Mesothelial cell of epicardium (in vitro differentiated cells): ENCODE measurements at regions not wholly inside any gene's neighbourhood (a gene's known extent, or its start where the extent isn't known, plus 50 kb on each side); places are given as distances from the start of the nearest gene placed in this dataset.
"Not testable (repeated sequence)": the region's sequence is repeated elsewhere in the genome, so short reads cannot be mapped to it uniquely, and the experiment has no call there.

Experiments
- DNase-seq, 2 experiments: peaks; one replicate each; pipeline ENCODE4 v3.0.0; 2021; ENCODE audit warnings: low spot score in 2 of 2; ENCODE audit not compliant: unreplicated experiment in 2 of 2
- H3K27ac Mint-ChIP-seq: 2 replicates; pipeline ENCODE4 v1.8.0; 2021; ENCODE audit warnings: mixed read lengths
- H3K27me3 Mint-ChIP-seq: 2 replicates; pipeline ENCODE4 v1.8.0; 2021; ENCODE audit warnings: low read depth, mixed read lengths
- H3K36me3 Mint-ChIP-seq: 2 replicates; pipeline ENCODE4 v1.8.0; 2021; ENCODE audit warnings: mixed read lengths
- H3K4me1 Mint-ChIP-seq: 2 replicates; pipeline ENCODE4 v1.8.0; 2021; ENCODE audit warnings: mixed read lengths
- H3K4me3 Mint-ChIP-seq: 2 replicates; pipeline ENCODE4 v1.8.0; 2021; ENCODE audit warnings: mild to moderate bottlenecking, moderate library complexity, mixed read lengths
- H3K9me3 Mint-ChIP-seq: 2 replicates; pipeline ENCODE4 v1.8.0; 2021; ENCODE audit warnings: mixed read lengths
- TF ChIP-seq, protein P1 (sequence below): fragments of 200-600 bp; sonication (generic); IDR thresholded peaks from one replicate; pipeline ENCODE4 v1.5.0; 2021; ENCODE audit warnings: antibody characterized with exemption; ENCODE audit not compliant: unreplicated experiment

DNA sequence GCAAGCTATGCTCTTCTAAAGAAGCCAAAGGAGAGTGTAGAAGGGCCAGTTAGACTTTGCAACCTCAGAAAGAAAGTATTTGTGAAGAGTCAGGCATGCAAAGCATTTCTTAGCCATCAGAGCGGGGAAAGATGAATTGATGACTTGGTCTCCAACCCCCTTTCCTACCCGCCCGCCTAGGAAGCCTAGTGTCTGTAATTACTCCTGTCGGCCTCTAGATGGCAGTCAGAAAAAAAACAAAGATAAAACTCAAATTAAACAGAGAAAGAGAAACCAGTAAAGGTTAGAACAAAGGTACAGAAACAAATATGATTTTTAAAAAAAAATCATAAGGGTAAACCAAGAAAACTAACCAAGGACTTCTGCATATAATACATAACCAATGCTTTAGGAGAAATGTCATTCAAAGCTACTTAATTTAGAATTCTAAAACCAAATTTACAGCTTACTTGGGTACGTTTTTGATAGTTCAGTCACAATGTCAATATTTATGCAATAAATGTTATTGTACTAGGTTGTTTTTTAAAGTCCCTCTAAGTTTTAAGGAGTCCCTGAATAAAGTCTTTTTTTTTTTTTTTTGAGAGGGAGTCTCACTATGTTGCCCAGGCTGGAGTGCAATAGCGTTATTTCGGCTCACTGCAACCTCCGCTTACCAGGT is 97.6 kb downstream of the LYZL1 start:
- no peak for DNase-seq
- Mint-ChIP-seq H3K4me1 (peaks cover 34% of the 10 kb centered on the region), H3K4me3 (no peak overlapping the region), H3K36me3 (peaks cover 2% of the 10 kb centered on the region), H3K27ac (peak overlapping the region; percentile 74), H3K9me3 (peaks cover 5% of the 10 kb centered on the region), H3K27me3 (no peaks in the 10 kb centered on the region)
- TF ChIP-seq, protein P1, sequence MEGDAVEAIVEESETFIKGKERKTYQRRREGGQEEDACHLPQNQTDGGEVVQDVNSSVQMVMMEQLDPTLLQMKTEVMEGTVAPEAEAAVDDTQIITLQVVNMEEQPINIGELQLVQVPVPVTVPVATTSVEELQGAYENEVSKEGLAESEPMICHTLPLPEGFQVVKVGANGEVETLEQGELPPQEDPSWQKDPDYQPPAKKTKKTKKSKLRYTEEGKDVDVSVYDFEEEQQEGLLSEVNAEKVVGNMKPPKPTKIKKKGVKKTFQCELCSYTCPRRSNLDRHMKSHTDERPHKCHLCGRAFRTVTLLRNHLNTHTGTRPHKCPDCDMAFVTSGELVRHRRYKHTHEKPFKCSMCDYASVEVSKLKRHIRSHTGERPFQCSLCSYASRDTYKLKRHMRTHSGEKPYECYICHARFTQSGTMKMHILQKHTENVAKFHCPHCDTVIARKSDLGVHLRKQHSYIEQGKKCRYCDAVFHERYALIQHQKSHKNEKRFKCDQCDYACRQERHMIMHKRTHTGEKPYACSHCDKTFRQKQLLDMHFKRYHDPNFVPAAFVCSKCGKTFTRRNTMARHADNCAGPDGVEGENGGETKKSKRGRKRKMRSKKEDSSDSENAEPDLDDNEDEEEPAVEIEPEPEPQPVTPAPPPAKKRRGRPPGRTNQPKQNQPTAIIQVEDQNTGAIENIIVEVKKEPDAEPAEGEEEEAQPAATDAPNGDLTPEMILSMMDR = peak; percentile 79

DNA sequence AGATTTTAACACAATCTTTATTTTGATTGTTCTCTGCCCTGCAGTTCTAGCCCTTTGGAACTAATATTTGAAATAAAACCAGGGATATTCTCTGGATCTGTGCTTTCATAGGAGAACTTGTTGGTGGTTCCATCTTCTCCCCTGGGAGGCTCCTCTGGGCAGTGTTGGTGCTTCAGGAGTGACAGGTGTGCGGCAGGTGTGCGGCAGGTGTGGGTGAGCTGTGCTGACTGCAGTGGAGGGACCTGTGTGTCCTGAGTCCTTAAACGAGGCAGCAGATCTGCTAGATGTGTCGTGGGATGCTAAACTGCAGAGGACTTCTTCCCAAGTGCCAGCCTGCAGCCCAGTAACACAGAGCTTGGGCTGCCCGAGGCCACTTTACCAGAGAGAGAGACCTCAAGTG is 98.4 kb downstream of the LYZL1 start:
- Mint-ChIP-seq H3K36me3 (peaks cover 2% of the 10 kb centered on the region), H3K4me1 (peaks cover 35% of the 10 kb centered on the region), H3K9me3 (peaks cover 5% of the 10 kb centered on the region), H3K27me3 (no peaks in the 10 kb centered on the region), H3K4me3 (no peak overlapping the region), H3K27ac (peak overlapping the region; percentile 66)
- TF ChIP-seq, protein P1 = no peak
- DNase-seq = no peak

DNA sequence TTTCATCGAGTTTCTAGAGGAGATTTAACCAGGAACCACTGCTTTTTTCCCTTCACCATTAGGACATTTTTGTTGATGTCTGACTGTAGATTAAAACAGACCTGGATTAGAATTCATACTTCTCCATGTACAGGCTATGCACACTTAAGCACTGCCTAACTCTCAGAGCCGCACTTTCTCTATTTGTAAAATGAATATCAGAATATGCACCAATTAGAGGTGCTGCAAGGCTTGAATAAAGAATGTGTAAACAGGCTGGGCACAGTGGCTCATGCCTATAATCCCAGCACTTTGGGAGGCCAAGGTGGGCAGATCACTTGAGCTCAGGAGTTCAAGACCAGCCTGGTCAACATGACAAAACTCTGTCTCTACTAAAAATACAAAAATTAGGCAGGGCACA is 99.2 kb downstream of the LYZL1 start:
- not testable (repeated sequence) for H3K4me3 Mint-ChIP-seq, H3K36me3 Mint-ChIP-seq, DNase-seq, H3K27me3 Mint-ChIP-seq, H3K9me3 Mint-ChIP-seq
- Mint-ChIP-seq H3K4me1 (peaks cover 36% of the 10 kb centered on the region), H3K27ac (peak overlapping the region; percentile 66)

DNA sequence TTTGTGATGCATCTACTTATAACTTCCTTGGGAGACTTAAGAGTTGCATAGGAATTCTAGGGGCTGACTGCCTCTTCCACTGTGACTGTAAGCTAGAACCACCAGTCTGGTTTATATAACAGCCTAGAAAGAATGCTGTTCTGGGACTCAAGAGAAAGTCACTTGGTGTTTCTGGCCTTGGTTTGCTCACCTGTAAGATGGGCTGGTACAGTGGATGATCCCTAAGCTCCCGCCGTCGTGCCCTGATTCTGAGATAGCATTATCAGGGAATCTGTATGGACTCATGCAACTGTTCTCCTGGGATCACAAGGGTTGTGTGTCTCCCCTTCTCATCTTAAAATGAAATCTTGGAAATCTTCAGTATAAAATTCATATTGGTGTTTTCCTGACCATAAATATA is 100.6 kb downstream of the LYZL1 start:
- no peaks in the 10 kb centered on the region for H3K27me3 Mint-ChIP-seq
- no peak overlapping the region for H3K4me3 Mint-ChIP-seq
- H3K4me1 Mint-ChIP-seq = peaks cover 32% of the 10 kb centered on the region
- no peak overlapping the region for H3K27ac Mint-ChIP-seq
- TF ChIP-seq, protein P1 = no peak
- H3K9me3 Mint-ChIP-seq = no peaks in the 10 kb centered on the region
- H3K36me3 Mint-ChIP-seq = no peaks in the 10 kb centered on the region
- DNase-seq = no peak

DNA sequence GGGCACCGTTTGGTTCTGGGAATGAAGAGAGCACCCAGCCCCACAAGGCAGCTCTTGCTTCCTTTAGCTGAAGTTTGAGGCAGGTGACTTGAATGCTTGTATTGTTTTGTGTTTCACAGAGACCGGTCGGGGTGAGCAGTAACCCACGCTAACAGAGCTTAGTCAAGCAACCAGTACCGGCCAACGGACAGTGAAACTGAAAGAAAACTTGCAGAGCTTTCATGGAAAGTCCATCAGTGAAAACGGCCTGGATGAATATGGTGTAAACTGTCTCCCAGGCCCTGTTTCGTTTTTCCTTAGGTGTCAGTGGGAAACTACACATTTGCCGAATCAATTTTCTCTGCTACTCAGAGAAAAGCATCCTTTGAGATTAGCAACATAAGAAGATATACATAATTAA is 101.1 kb downstream of the LYZL1 start:
- H3K36me3 Mint-ChIP-seq = no peaks in the 10 kb centered on the region
- no peaks in the 10 kb centered on the region for H3K27me3 Mint-ChIP-seq
- H3K4me1 Mint-ChIP-seq = peaks cover 29% of the 10 kb centered on the region
- H3K9me3 Mint-ChIP-seq = no peaks in the 10 kb centered on the region
- no peak overlapping the region for H3K4me3 Mint-ChIP-seq
- TF ChIP-seq, protein P1 = no peak
- no peak overlapping the region for H3K27ac Mint-ChIP-seq
- DNase-seq = no peak

DNA sequence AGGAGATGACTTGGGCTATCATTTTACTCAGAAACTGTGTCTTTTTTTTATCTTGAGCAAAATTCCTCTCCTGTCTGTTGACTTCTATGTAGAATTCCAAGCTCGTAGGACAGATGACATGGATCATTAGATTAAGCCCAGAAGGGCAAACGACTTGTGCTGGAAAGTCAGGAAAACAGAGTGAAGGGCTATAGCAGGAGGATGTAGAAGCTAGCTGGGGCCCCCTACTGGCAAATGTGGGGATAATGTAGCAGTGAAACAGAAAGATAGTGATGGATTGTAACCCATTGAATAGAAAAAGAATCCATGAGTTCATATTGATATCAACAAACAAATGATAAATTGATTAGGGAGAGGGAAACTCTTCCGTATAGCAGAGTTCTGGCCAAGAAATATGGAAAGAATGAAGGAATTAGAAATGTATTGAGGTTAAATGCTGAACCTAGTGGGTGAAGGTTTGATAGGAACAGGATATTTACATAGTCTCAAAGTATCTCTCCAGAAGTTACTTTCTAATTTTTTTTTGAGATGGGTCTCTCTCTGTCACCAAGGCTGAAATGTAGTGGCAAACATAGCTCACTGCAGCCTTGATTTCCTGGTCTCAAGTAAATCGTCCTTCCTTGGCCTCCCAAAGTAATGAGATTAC is 103.6 kb downstream of the LYZL1 start:
- H3K36me3 Mint-ChIP-seq = no peaks in the 10 kb centered on the region
- no peaks in the 10 kb centered on the region for H3K9me3 Mint-ChIP-seq
- peaks cover 34% of the 10 kb centered on the region for H3K4me1 Mint-ChIP-seq
- H3K27ac Mint-ChIP-seq = peak overlapping the region; percentile 28
- H3K27me3 Mint-ChIP-seq = no peaks in the 10 kb centered on the region
- H3K4me3 Mint-ChIP-seq = no peak overlapping the region
- TF ChIP-seq, protein P1 = peak; percentile 68
- peak in 1 of 2 experiments; percentile 57 for DNase-seq
